ENCODE measurements at regions not wholly inside any gene's neighbourhood (a gene's known extent, or its start where the extent isn't known, plus 50 kb on each side); places are given as distances from the start of the nearest gene placed in this dataset.

DNA sequence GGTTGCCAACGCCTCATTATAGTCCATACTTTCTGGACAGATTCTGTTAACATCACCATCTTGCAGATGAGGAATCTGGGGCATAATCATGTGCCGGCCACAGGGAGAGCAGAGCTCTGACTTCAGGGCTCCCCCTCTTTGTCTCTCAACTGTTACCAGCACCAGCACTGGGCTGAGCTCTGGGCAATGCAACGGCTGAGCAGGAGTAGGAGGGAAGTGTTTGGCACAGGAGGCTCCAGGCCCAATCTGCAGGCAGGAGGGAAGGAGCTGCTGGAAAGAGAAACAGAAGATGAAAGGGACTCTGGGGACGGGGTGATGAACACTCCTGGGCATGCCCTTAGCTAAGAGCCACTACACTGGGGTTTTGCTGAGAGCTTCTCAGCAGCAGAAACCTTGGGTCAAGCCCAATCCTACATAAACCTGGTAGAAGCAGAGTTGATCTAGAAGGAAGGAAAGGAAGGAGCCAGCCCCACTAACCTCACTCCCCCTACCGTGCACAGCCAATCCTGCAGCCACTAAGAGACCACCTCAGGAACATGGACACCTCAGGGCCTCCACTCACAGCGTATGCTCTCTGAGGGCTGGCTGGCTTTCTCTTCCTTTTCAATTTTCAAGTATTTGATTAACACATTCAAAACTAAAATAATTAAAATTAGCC, 73.1 kb upstream of the SPATA12 start:
- no peak overlapping the region for H3K4me3 ChIP-seq
- no peak overlapping the region for H3K27ac ChIP-seq

DNA sequence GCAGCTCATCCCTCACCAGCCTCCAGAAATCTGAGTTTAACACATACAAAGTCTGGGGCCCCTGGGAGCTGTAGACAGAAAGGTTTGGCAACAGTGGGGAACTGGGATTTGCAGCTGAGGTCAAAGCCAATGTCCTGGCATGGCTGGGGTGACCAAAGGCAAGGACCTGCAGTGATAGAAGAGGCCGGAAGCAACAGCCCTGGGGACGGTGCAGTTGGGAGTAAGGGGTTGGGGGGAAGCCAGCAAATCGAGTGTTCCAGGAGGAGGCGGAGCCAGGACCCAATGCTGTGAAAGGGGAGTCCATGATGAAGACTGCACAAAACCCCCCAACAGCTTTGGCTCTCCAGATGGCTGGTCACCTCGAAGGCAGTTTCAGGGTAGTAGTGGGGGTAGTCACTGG, 74.1 kb upstream of the SPATA12 start:
- Histone ChIP-seq H3K4me3 (no peak overlapping the region), H3K27ac (peak overlapping the region in 3 of 21 experiments; percentile 22 to 53 (median 24))

GRCh38 chr3:56985878-56986277, 74.6 kb upstream of the SPATA12 start:
- H3K27ac ChIP-seq: peak overlapping the region in 5 of 21 experiments; percentile 2 to 53 (median 24)
- H3K4me3 ChIP-seq: no peak overlapping the region

GRCh38 chr3:56985460-56985859, 75.0 kb upstream of the SPATA12 start:
- Histone ChIP-seq H3K4me3 (no peak overlapping the region), H3K27ac (peak overlapping the region in 3 of 21 experiments; percentile 2 to 43 (median 24))

DNA sequence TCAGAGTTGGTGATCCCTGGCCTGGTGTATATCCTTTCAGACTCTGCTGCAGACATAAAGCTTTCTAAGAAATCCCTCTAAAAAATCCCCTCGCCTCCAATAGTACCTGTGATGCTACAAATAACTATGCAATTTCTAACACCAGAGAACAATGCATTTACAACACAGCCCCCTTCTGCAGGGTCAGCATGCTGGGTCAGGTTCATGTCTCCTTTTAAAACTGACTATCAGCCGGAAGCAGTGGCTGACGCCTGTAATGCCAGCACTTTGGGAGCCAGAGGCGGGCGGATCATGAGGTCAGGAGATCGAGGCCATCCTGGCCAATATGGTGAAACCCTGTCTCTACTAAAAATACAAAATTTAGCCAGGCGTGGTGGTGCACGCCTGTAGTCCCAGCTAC, 77.0 kb upstream of the SPATA12 start:
- H3K27ac ChIP-seq: no peak overlapping the region
- H3K4me3 ChIP-seq: no peak overlapping the region

DNA sequence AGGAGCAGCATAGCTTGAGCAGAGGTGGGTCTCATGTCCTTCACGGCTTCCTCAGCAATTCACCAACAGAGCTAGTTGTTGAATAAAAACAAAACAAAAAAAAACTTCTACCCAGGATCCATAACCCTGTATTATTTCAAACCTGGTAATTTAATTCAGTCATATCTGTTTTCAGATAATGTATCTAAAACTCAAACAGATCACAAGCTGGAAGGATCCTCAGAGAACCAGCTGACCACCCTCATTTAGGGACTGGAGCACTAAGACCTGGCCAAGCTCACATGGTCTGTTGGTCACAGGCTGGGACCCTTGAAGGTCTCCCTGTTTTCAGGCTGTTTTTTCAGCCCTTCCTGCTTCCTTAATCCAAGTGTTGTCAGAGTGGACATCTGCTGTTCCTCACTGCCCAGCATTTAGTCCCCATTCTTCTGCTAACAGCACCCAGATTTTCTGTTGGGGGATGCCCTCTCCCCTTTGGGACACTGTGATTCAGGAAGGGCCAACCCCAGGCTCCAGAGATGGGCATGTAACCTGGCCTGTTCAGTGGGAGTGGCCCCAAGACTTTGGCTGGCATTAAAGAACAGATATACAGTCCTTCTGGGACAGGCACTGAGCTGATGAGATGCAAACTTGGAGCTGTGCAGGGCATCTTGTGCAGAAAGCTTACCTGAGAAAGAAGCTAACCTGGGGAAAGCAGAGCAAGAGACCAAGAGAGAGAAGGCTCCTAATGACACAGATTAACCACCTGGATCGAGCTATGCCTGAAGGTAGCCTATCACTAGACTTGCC, 78.8 kb upstream of the SPATA12 start:
- Histone ChIP-seq H3K27ac (peak overlapping the region in 8 of 21 experiments; percentile 8 to 70 (median 50)), H3K4me3 (no peak overlapping the region)

DNA sequence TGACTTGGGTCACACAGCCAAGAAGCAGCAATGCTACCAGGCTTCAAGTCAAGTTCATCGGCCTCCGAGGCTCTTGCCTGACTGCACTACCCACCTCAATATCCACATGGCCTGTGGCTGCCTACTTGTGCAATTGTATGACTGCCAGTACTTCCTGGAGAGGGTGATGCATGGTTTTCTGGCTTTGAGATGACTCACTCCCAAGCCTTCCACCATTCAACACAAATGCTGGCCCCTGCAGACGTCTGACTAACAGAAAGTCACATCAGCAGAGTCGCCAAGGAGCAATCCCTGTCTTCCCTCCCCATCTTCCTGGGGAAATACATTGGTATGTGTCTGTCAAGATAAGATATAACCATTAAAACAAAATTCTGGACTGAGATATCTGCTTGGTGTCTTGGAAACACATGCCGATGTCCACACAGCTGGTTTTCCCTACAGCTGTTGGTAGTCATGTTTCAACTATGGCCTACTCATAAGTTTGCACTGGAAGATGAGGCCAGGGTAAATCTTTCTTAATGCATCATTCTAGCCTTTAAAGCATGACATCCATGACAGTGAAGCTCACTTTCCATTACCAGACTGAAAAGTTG, 79.6 kb upstream of the SPATA12 start:
- Histone ChIP-seq H3K27ac (peak overlapping the region in 7 of 21 experiments; percentile 8 to 70 (median 47)), H3K4me3 (no peak overlapping the region)

DNA sequence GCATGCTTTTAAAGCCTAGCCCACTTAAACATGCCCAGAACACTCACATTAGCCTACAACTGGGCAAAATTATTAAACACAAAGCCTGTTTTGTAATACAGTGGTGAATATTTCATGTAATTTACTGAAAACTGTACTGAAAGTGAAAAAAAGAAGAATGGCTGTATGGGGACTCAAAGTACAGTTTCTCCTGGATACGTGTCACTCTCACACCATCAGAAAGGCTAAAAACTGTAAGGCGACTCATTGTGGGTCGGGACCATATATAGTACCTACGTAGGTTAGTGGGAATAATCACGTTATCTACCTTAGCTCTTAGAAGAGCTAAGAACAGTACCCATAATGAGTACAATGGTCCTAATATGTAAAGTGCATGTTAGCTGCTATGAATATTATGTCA, 80.2 kb upstream of the SPATA12 start:
- Histone ChIP-seq H3K4me3 (no peak overlapping the region), H3K27ac (peak overlapping the region in 2 of 21 experiments; percentile 18 to 54)

GRCh38 chr3:56979791-56980190, 80.7 kb upstream of the SPATA12 start:
- H3K4me3 ChIP-seq: no peak overlapping the region
- H3K27ac ChIP-seq: no peak overlapping the region

- Histone ChIP-seq H3K27ac (peak overlapping the region in 3 of 21 experiments; percentile 23 to 54 (median 44)), H3K4me3 (no peak overlapping the region)
Observed at GRCh38 chr3:56977561-56977889, 82.9 kb upstream of the SPATA12 start.

DNA sequence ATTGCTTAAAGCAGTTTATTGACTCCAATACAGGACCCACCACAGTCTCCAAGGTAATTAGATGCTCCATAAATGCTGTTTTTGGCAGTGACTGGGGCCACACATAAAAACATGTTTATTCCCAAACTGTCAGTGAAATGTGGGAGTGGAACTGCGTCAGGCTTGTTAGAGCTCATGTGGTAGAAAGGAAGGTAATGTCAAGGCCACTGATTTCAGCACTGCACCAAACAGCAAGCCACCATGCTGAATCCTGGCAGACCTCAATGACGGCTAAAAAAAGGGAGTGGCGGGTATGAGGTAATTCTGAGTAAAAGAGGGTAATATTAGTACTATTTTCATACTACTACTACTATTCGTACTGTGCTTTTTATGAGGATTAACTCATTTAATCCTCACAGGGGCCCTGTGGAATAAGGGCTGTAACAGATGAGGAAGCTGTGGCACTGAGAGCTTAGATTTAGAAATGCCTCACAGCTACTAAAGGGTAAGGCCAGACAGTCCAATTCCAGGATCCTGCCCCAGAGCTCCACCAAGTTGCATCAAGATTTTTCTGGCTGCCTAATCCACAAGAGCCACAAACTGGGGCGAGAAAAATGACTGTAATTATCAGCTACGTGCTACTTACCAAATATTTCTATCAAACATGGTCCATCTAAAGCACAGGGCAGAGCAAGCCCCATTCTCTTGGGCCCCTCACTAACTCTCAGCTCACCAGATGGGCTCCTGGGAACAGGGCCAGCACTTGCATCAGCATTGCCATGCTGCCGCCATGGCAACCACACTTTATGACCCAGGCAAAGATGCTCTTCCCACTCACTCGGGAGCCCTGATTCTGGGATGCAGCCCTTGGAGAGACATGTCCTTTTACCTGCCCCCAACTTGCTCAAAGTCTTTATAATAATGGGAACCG, 83.6 kb upstream of the SPATA12 start:
- peak overlapping the region in 5 of 21 experiments; percentile 3 to 54 (median 23) for H3K27ac ChIP-seq
- no peak overlapping the region for H3K4me3 ChIP-seq

GRCh38 chr3:56975567-56975966, 84.9 kb upstream of the SPATA12 start:
- Histone ChIP-seq H3K27ac (no peak overlapping the region), H3K4me3 (no peak overlapping the region)

- Histone ChIP-seq H3K27ac (no peak overlapping the region), H3K4me3 (no peak overlapping the region)
Observed at GRCh38 chr3:56974247-56974930, 86.1 kb upstream of the SPATA12 start.

DNA sequence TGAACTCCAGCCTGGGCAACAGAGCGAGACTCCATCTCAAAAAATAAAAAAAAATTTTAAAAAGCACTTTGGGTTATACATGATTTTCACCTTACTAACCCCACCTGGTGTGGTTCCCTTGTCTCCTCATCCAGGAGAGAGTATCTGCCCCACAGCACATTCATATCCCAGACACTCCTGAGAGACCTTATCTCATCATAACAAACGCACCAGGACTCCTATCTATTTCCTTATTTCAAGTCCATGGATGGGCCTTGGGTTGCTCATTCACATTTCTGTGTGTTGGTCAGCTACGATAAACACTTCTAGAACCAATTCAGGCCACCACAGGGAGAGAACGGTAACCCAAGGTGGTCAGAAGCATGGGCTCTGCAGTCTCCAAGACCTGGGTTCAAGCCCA, 88.6 kb upstream of the SPATA12 start:
- H3K27ac ChIP-seq: no peak overlapping the region
- no peak overlapping the region for H3K4me3 ChIP-seq

DNA sequence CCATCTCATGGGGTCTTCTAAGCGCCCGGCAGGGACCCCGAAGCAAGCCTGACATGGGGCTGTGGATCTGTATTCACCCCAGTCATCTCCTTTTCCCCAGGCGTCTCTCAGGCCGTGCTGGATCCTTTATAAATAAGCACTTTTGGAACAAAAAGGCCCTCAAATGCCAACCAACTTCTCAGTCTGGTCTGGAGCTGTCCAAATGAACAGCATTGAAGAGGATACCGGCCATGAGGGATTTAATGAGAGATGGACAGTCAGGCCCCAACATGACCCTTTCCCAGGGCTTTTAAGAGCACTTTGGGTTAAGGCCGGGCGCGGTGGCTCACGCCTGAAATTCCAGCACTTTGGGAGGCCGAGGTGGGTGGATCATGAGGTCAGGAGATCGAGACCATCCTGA, 89.2 kb upstream of the SPATA12 start:
- H3K27ac ChIP-seq: no peak overlapping the region
- H3K4me3 ChIP-seq: no peak overlapping the region

DNA sequence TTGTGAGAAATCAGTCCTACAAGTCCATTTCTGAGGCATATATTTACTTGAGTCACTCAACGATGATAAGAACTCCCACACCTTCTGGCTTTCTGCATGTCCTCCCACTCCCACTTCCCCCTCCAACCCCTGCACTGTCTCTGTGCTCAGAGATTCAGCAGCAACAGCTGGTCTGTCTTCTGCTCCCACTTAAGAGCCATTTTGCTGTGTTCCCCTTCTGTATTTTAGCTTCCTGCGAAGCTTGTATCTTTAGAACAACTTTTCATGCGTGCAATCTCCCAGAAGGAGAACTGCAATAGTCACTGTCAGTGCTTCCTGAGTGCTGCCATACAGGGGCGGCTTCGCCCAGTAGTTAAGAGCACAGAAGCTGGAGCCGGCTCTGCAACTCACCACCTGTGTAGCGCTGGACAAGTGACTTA, 90.0 kb upstream of the SPATA12 start:
- no peak overlapping the region for H3K27ac ChIP-seq
- no peak overlapping the region for H3K4me3 ChIP-seq

GRCh38 chr3:56969851-56970250, 90.6 kb upstream of the SPATA12 start:
- H3K27ac ChIP-seq: no peak overlapping the region

GRCh38 chr3:56966509-56966908, 94.0 kb upstream of the SPATA12 start:
- Histone ChIP-seq H3K4me3 (no peak overlapping the region), H3K27ac (no peak overlapping the region)

More at GRCh38 chr3:56969851-56970250, 90.6 kb upstream of the SPATA12 start:
- H3K4me3 ChIP-seq: no peak overlapping the region

- Histone ChIP-seq H3K4me3 (no peak overlapping the region), H3K27ac (no peak overlapping the region)
Observed at GRCh38 chr3:56966104-56966503, 94.4 kb upstream of the SPATA12 start.

All from skin epidermis (tissue), 12 donors.